GM12878 (cell line): ENCODE measurements at regions not wholly inside any gene's neighbourhood (a gene's known extent, or its start where the extent isn't known, plus 50 kb on each side); places are given as distances from the start of the nearest gene placed in this dataset.

Experiments
- ATAC-seq: fragments of 200-7000 bp; cut with Tn5 transposase; 3 replicates; pipeline ENCODE4 v1.9.1; 2020; ENCODE audit warnings: mild to moderate bottlenecking, moderate library complexity
- BruUV-seq: library from RNA; stranded (reverse); fragments of 400-500 nt; replicated peaks from 2 replicates; lab custom pipeline; 2021; lab: Mats Ljungman, UMichigan
- CTCF ChIA-PET: fragments of 300-600 bp; sonication (Branson Sonifier 250); formaldehyde crosslinking; extraction: SDS; loops from one replicate; lab custom pipeline; 2021; ENCODE audit warnings: inconsistent platforms; lab: Yijun Ruan, JAX
- POLR2A ChIA-PET: fragments of 350-600 bp; formaldehyde crosslinking; extraction: SDS; loops from one replicate; lab custom pipeline; 2021; ENCODE audit warnings: inconsistent platforms; lab: Charles Lee
- RAD21 ChIA-PET: fragments of 300-600 bp; sonication (Branson Sonifier 250); formaldehyde crosslinking; loops from one replicate; lab custom pipeline; 2023; ENCODE audit warnings: antibody characterized with exemption; ENCODE audit not compliant: unreplicated experiment; lab: Charles Lee
- SMC1A ChIA-PET: fragments of 300-600 bp; sonication (Branson Sonifier 250); formaldehyde crosslinking; loops from one replicate; lab custom pipeline; 2023; ENCODE audit not compliant: unreplicated experiment, uncharacterized antibody; lab: Charles Lee
- DNase-seq: peaks from one replicate; pipeline ENCODE4 v3.0.0-alpha.2; 2011; ENCODE audit warnings: low read depth, low spot score
- FAIRE-seq: peaks from 3 replicates; lab custom pipeline; 2011; peaks lifted over from hg19 to GRCh38; lab: Jason Lieb, UNC
- H2AFZ ChIP-seq: 2 replicates; pipeline ENCODE4 v1.6.0; 2011; ENCODE audit warnings: low read depth, low read length, control low read depth; ENCODE audit not compliant: control insufficient read depth
- H3K27ac ChIP-seq: 2 replicates; pipeline ENCODE4 v1.5.1; 2011; ENCODE audit warnings: control low read depth; ENCODE audit not compliant: control insufficient read depth, insufficient read depth
- H3K27me3 ChIP-seq, 2 experiments: replicated peaks in 1 of 2; 2 replicates each; pipeline versions ENCODE4 v1.6.0 to v1.6.1; 2011; ENCODE audit warnings: low read length in 1 of 2; ENCODE audit not compliant: control insufficient read depth in 2 of 2, insufficient read depth in 2 of 2
- H3K36me3 ChIP-seq, 2 experiments: 2 replicates each; pipeline ENCODE4 v1.5.1; 2011; ENCODE audit warnings: low read length in 1 of 2; ENCODE audit not compliant: control insufficient read depth in 2 of 2, insufficient read depth in 2 of 2
- H3K4me1 ChIP-seq: 2 replicates; pipeline ENCODE4 v1.6.1; 2011; ENCODE audit warnings: mild to moderate bottlenecking, low read length, moderate library complexity, mixed read lengths; ENCODE audit not compliant: control insufficient read depth, insufficient read depth
- H3K4me2 ChIP-seq: 2 replicates; pipeline ENCODE4 v1.6.0; 2011; ENCODE audit warnings: control low read depth; ENCODE audit not compliant: control insufficient read depth, insufficient read depth
- H3K4me3 ChIP-seq: fragments of 200-600 bp; sonication (generic); 2 replicates; pipeline ENCODE4 v1.5.1; 2016
- H3K79me2 ChIP-seq: 2 replicates; pipeline ENCODE4 v1.6.0; 2011; ENCODE audit warnings: low read length; ENCODE audit not compliant: control insufficient read depth, insufficient read depth
- H3K9ac ChIP-seq: 2 replicates; pipeline ENCODE4 v1.8.0; 2011; ENCODE audit warnings: low read length, control low read depth, mixed read lengths; ENCODE audit not compliant: control insufficient read depth, insufficient read depth
- H3K9me3 ChIP-seq: replicated peaks from 3 replicates; pipeline ENCODE4 v1.5.1; 2011; ENCODE audit warnings: mild to moderate bottlenecking, low read length; ENCODE audit not compliant: control insufficient read depth, insufficient read depth
- H4K20me1 ChIP-seq: 2 replicates; pipeline ENCODE4 v1.6.0; 2011; ENCODE audit not compliant: control insufficient read depth, insufficient read depth
- ATF7 ChIP-seq: fragments of 450-650 bp; IDR thresholded peaks from 2 replicates; pipeline ENCODE4 v1.6.1; 2016; ENCODE audit warnings: low read depth, mild to moderate bottlenecking
- CBFB ChIP-seq: IDR thresholded peaks from 2 replicates; pipeline ENCODE4 v1.6.1; 2016; ENCODE audit warnings: antibody characterized with exemption, low read depth
- FOS ChIP-seq: IDR thresholded peaks from 3 replicates; pipeline ENCODE4 v1.6.1; 2011; ENCODE audit warnings: borderline replicate concordance; ENCODE audit not compliant: insufficient read length; ENCODE audit errors: extremely low read depth
- FOXM1 ChIP-seq: IDR thresholded peaks from 2 replicates; pipeline ENCODE4 v1.6.1; 2012; ENCODE audit warnings: low read depth, mild to moderate bottlenecking, inconsistent platforms, low read length, moderate library complexity
- HDAC6 ChIP-seq: fragments of 200-600 bp; sonication (generic); IDR thresholded peaks from one replicate; pipeline ENCODE4 v1.8.0; 2017; ENCODE audit warnings: antibody characterized with exemption; ENCODE audit not compliant: unreplicated experiment
- HDGF ChIP-seq: fragments of 450-650 bp; IDR thresholded peaks from 2 replicates; pipeline ENCODE4 v1.6.1; 2016; ENCODE audit warnings: antibody characterized with exemption
- IKZF1 ChIP-seq: fragments of 450-650 bp; conservative IDR thresholded peaks from 2 replicates; pipeline ENCODE4 v1.6.1; 2017; ENCODE audit warnings: antibody characterized with exemption, mild to moderate bottlenecking
- IKZF2 ChIP-seq, 2 experiments: fragments of 450-650 bp; IDR thresholded peaks; 2 replicates each; pipeline ENCODE4 v1.6.1; 2017; ENCODE audit warnings: mild to moderate bottlenecking in 2 of 2, moderate library complexity in 2 of 2
- IRF4 ChIP-seq: IDR thresholded peaks from 2 replicates; pipeline ENCODE4 v1.6.1; 2011; ENCODE audit warnings: low read depth, low read length
- KDM1A ChIP-seq: fragments of 200-600 bp; sonication (generic); IDR thresholded peaks from 2 replicates; pipeline ENCODE4 v1.6.1; 2016; ENCODE audit warnings: borderline replicate concordance
- MTA2 ChIP-seq: fragments of 450-650 bp; IDR thresholded peaks from 2 replicates; pipeline ENCODE4 v1.6.1; 2016; ENCODE audit warnings: low read depth, mild to moderate bottlenecking, moderate library complexity
- PAX8 ChIP-seq: fragments of 450-650 bp; IDR thresholded peaks from 2 replicates; pipeline ENCODE4 v1.6.1; 2017; ENCODE audit warnings: mild to moderate bottlenecking, moderate library complexity
- PKNOX1 ChIP-seq: fragments of 450-650 bp; IDR thresholded peaks from 2 replicates; pipeline ENCODE4 v1.6.1; 2016; ENCODE audit warnings: mild to moderate bottlenecking
- POLR2A ChIP-seq: IDR thresholded peaks from 2 replicates; pipeline ENCODE4 v1.6.1; 2011; ENCODE audit warnings: low read depth, mild to moderate bottlenecking, low read length
- POLR2AphosphoS5 ChIP-seq: IDR thresholded peaks from 2 replicates; pipeline ENCODE4 v1.6.1; 2011; ENCODE audit warnings: mild to moderate bottlenecking, low read length, inconsistent platforms
- RAD21 ChIP-seq: IDR thresholded peaks from 2 replicates; pipeline ENCODE4 v1.6.1; 2011; ENCODE audit warnings: mild to moderate bottlenecking, low read depth, low read length, moderate library complexity; ENCODE audit not compliant: insufficient read depth
- RB1 ChIP-seq: fragments of 450-650 bp; formaldehyde crosslinking; IDR thresholded peaks from 2 replicates; pipeline ENCODE4 v1.6.1; 2017; ENCODE audit warnings: mild to moderate bottlenecking, borderline replicate concordance
- RFX5 ChIP-seq: IDR thresholded peaks from 2 replicates; pipeline ENCODE4 v1.6.1; 2011; ENCODE audit warnings: low read depth, low read length, improper control_type of control experiment
- SREBF1 ChIP-seq: IDR thresholded peaks from 2 replicates; pipeline ENCODE4 v1.6.1; 2012; ENCODE audit warnings: mild to moderate bottlenecking, low read length
- SRF ChIP-seq, 2 experiments: IDR thresholded peaks; 2 replicates each; pipeline ENCODE4 v1.6.1; 2011; ENCODE audit warnings: low read depth in 2 of 2, low read length in 2 of 2, mild to moderate bottlenecking in 1 of 2, moderate library complexity in 1 of 2
- ZNF207 ChIP-seq: fragments of 450-650 bp; IDR thresholded peaks from 2 replicates; pipeline ENCODE4 v1.6.1; 2014; ENCODE audit warnings: antibody characterized with exemption, mild to moderate bottlenecking, borderline replicate concordance
- WGBS: methylation state at CpG from one replicate; pipeline ENCODE4 v1.1.6; 2016; ENCODE audit warnings: low lambda C conversion rate; ENCODE audit not compliant: insufficient replicate concordance, insufficient coverage; ENCODE audit errors: missing lambda C conversion rate; 5-methylcytosine and 5-hydroxymethylcytosine counted together
- in situ Hi-C: fragments of 300-500 bp; cut with MboI; formaldehyde crosslinking; loops from 9 replicates; pipeline ENCODE4 v1.14.3; 2018; ENCODE audit warnings: mixed read lengths
- intact Hi-C: fragments of 100-400 bp; cut with micrococcal nuclease; formaldehyde crosslinking; loops from one replicate; pipeline ENCODE4 v1.14.2; 2022; ENCODE audit not compliant: unreplicated experiment

DNA sequence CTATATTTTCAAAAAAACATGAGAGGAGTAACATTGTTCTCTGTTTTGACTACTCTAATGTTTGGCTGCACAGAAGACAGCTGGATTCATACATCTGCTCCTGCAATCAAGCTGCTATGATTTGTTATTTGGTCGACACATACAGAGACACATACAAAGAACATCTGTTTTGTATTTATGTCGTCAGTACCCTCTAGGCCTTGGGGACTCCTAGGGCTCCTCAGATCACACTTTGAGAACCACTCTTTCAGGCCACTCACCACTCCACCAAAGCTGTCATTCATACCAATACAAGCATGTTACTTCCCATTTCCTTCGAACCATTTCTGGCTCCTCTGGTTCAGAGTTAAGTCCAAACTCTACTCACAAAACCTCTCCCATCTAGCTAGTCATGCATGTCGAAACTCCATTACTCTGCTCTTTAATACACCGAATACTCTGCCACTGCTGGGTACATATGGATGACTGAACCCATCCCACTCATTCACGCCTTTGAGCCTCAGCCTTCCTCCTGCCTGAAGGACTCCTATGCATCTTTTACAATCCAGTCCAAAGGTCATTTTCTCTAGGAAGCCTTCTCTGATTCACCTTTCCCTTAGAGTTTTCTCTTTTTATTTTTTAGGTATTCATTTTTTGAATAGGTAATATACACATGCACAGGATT is 102.9 kb upstream of the ARHGEF3 start:
- no peak for FAIRE-seq
- SMC1A ChIA-PET = interaction anchor here (3.9 kb wide), 1 partner anchor 11 kb away, joined by 25 read pairs; no protein-coding TSS in a partner anchor
- Histone ChIP-seq H3K36me3 (no peaks in the 10 kb centered on the region), H3K79me2 (no peaks in the 10 kb centered on the region), H3K9me3 (no peaks in the 10 kb centered on the region), H4K20me1 (no peaks in the 10 kb centered on the region), H3K27ac (no peak overlapping the region), H3K4me3 (no peak overlapping the region), H2AFZ (no peak overlapping the region), H3K4me2 (no peak overlapping the region), H3K27me3 (no peaks in the 10 kb centered on the region), H3K9ac (no peak overlapping the region), H3K4me1 (peaks cover 25% of the 10 kb centered on the region)
- peak; percentile 16; the same call in 1 of the 3 replicates for ATAC-seq
- intact Hi-C loops (no loop called here), in situ Hi-C loops (no loop called here)
- no peak for TF ChIP-seq RFX5
- TF ChIP-seq FOS = no peak
- no peak for TF ChIP-seq POLR2AphosphoS5
- no peak; a peak in 1 of 4 replicates for TF ChIP-seq SRF (IDR thresholded peaks at IDR 0.05; ENCODE audit: low read depth in 2 of 2, low read length in 2 of 2)
- TF ChIP-seq MTA2 = no peak
- no peak for TF ChIP-seq FOXM1
- no peak for TF ChIP-seq RAD21
- no peak for TF ChIP-seq ATF7
- TF ChIP-seq IRF4 = no peak
- no peak for TF ChIP-seq RB1
- peak in 1 of 2 experiments; percentile 30; a peak in 2 of 4 replicates for TF ChIP-seq IKZF2 (IDR thresholded peaks at IDR 0.05)
- no peak for TF ChIP-seq ZNF207
- TF ChIP-seq IKZF1 = peak; percentile 46
- TF ChIP-seq PAX8 = no peak
- TF ChIP-seq SREBF1 = no peak
- no peak for TF ChIP-seq POLR2A
- TF ChIP-seq HDGF = no peak
- TF ChIP-seq PKNOX1 = peak; percentile 58
- no peak for TF ChIP-seq KDM1A
- TF ChIP-seq HDAC6 = no peak
- TF ChIP-seq CBFB = no peak
- no peak for DNase-seq
- 59% methylated on average over 6 of the region's 6 CpGs for WGBS
- no TSS peak for BruUV-seq
- POLR2A ChIA-PET = interaction anchor here (0.5 kb wide), 1 partner anchor 118 kb away, joined by 3 read pairs; no protein-coding TSS in a partner anchor
- CTCF ChIA-PET = interaction anchor here (1.6 to 2.2 kb wide), 2 partner anchors 11 to 48 kb away, joined by 4 to 10 read pairs; no protein-coding TSS in a partner anchor
- RAD21 ChIA-PET = interaction anchor here (1.0 to 2.7 kb wide), 2 partner anchors 10 to 40 kb away, joined by 4 to 12 read pairs; no protein-coding TSS in a partner anchor
